ENCODE measurements at regions not wholly inside any gene's neighbourhood (a gene's known extent, or its start where the extent isn't known, plus 50 kb on each side); places are given as distances from the start of the nearest gene placed in this dataset.

- ATAC-seq (no peak), DNase-seq (ENCODE audit: low spot score) (no peak)
Observed at GRCh38 chr5:67361932-67362729, 165.5 kb upstream of the CD180 start.

- DNase-seq (ENCODE audit: low spot score) (no peak), ATAC-seq (peak; percentile 39)
Observed at GRCh38 chr5:67360047-67360446, 163.4 kb upstream of the CD180 start.

- DNase-seq (ENCODE audit: low spot score) (no peak), ATAC-seq (no peak)
Observed at GRCh38 chr5:67358186-67358585, 161.6 kb upstream of the CD180 start.

GRCh38 chr5:67355120-67355713 lies 158.6 kb upstream of the CD180 start:
- DNase-seq (ENCODE audit: low spot score): no peak
- ATAC-seq: no peak

GRCh38 chr5:67353500-67354450 lies 157.2 kb upstream of the CD180 start:
- DNase-seq (ENCODE audit: low spot score) (no peak), ATAC-seq (no peak)

GRCh38 chr5:67350618-67351201 lies 154.1 kb upstream of the CD180 start:
- DNase-seq (ENCODE audit: low spot score): no peak

GRCh38 chr5:67350185-67350584 lies 153.6 kb upstream of the CD180 start:
- ATAC-seq (no peak), DNase-seq (ENCODE audit: low spot score) (no peak)

More at GRCh38 chr5:67350618-67351201, 154.1 kb upstream of the CD180 start:
- no peak for ATAC-seq

GRCh38 chr5:67347821-67348220 lies 151.2 kb upstream of the CD180 start:
- DNase-seq (ENCODE audit: low spot score): no peak
- ATAC-seq: no peak

- DNase-seq (ENCODE audit: low spot score): no peak
- ATAC-seq: no peak
Observed at GRCh38 chr5:67346611-67347010, 150.0 kb upstream of the CD180 start.

- DNase-seq (ENCODE audit: low spot score): no peak
- ATAC-seq: no peak
Observed at GRCh38 chr5:67344870-67345269, 148.3 kb upstream of the CD180 start.

GRCh38 chr5:67343835-67344234 lies 147.2 kb upstream of the CD180 start:
- DNase-seq (ENCODE audit: low spot score): no peak
- ATAC-seq: no peak

GRCh38 chr5:67341478-67341877 lies 144.9 kb upstream of the CD180 start:
- DNase-seq (ENCODE audit: low spot score) (no peak), ATAC-seq (no peak)

- DNase-seq (ENCODE audit: low spot score) (no peak), ATAC-seq (no peak)
Observed at GRCh38 chr5:67339219-67339767, 142.7 kb upstream of the CD180 start.

- ATAC-seq: no peak
- no peak for DNase-seq (ENCODE audit: low spot score)
Observed at GRCh38 chr5:67338421-67338820, 141.8 kb upstream of the CD180 start.

GRCh38 chr5:67337751-67338150 lies 141.2 kb upstream of the CD180 start:
- ATAC-seq (no peak), DNase-seq (ENCODE audit: low spot score) (no peak)

- no peak for ATAC-seq
- DNase-seq (ENCODE audit: low spot score): no peak
Observed at GRCh38 chr5:67335426-67335825, 138.8 kb upstream of the CD180 start.

GRCh38 chr5:67334373-67334772 lies 137.8 kb upstream of the CD180 start:
- DNase-seq (ENCODE audit: low spot score): no peak

GRCh38 chr5:67333171-67333570 lies 136.6 kb upstream of the CD180 start:
- ATAC-seq (no peak), DNase-seq (ENCODE audit: low spot score) (no peak)

More at GRCh38 chr5:67334373-67334772, 137.8 kb upstream of the CD180 start:
- no peak for ATAC-seq

GRCh38 chr5:67331296-67331925 lies 134.8 kb upstream of the CD180 start:
- no peak for ATAC-seq

More at GRCh38 chr5:67331296-67331925, 134.8 kb upstream of the CD180 start:
- no peak for DNase-seq (ENCODE audit: low spot score)
